B cell (primary cell): ENCODE measurements at regions not wholly inside any gene's neighbourhood (a gene's known extent, or its start where the extent isn't known, plus 50 kb on each side); places are given as distances from the start of the nearest gene placed in this dataset.

Source experiments
- ATAC-seq: fragments of 200-7000 bp; cut with Tn5 transposase; one replicate; pipeline ENCODE4 v1.10.0; 2021; ENCODE audit warnings: low read depth, mild to moderate bottlenecking, moderate number of reproducible peaks, moderate library complexity
- CTCF ChIA-PET: fragments of 350-600 bp; sonication (Branson Sonifier 250); formaldehyde crosslinking; loops from one replicate; lab custom pipeline; 2021; ENCODE audit warnings: antibody characterized with exemption, inconsistent platforms; lab: Charles Lee
- POLR2A ChIA-PET: fragments of 350-600 bp; sonication (Branson Sonifier 250); formaldehyde crosslinking; loops from one replicate; lab custom pipeline; 2021; ENCODE audit warnings: antibody characterized with exemption; lab: Charles Lee
- DNase-seq: peaks from one replicate; pipeline ENCODE4 v3.0.0; 2013
- H2AFZ ChIP-seq: 2 replicates; pipeline ENCODE4 v1.6.1; 2012; ENCODE audit warnings: mild to moderate bottlenecking, low read depth, low read length; ENCODE audit not compliant: insufficient read depth, poor library complexity, severe bottlenecking
- H3K27ac ChIP-seq, 2 donors: 1 replicate in 1 of 2; 2 replicates in 1 of 2; pipeline ENCODE4 v1.5.1; 2012 to 2013; ENCODE audit warnings: low read length in 2 of 2, mild to moderate bottlenecking in 2 of 2, moderate library complexity in 1 of 2
- H3K27me3 ChIP-seq, 4 experiments: fragments of 200-600 bp in 1 of 4; sonication (generic) in 1 of 4; replicated peaks in 1 of 4; 1 replicate in 2 of 4; 2 replicates in 2 of 4; pipeline versions ENCODE4 v1.6.1 to v1.7.0; 2013 to 2016; ENCODE audit warnings: low read length in 3 of 4, mild to moderate bottlenecking in 2 of 4, mixed read lengths in 1 of 4, moderate library complexity in 1 of 4; ENCODE audit not compliant: insufficient read depth in 4 of 4, control insufficient read depth in 3 of 4; ENCODE audit errors: control extremely low read depth in 1 of 4
- H3K36me3 ChIP-seq, 2 experiments: replicated peaks in 1 of 2; 1 replicate in 1 of 2; 2 replicates in 1 of 2; pipeline versions ENCODE4 v1.6.1 to v1.7.1; 2013; ENCODE audit warnings: low read length in 1 of 2; ENCODE audit not compliant: insufficient read depth in 2 of 2, control insufficient read depth in 1 of 2; ENCODE audit errors: control extremely low read depth in 1 of 2, extremely low read depth in 1 of 2
- H3K4me1 ChIP-seq, 2 donors: fragments of 200-600 bp in 1 of 2; sonication (generic) in 1 of 2; 1 replicate in 1 of 2; 2 replicates in 1 of 2; pipeline versions ENCODE4 v1.5.1 to v1.6.1; 2013 to 2017; ENCODE audit warnings: low read length in 2 of 2; ENCODE audit not compliant: control insufficient read depth in 2 of 2, insufficient read depth in 2 of 2
- H3K4me2 ChIP-seq: replicated peaks from 2 replicates; pipeline ENCODE3; 2012; ENCODE audit warnings: mild to moderate bottlenecking, low read depth, low read length; ENCODE audit not compliant: poor library complexity, severe bottlenecking
- H3K4me3 ChIP-seq, 5 experiments: fragments of 200-600 bp in 1 of 5; sonication (generic) in 1 of 5; 1 replicate in 3 of 5; 2 replicates in 2 of 5; pipeline versions ENCODE4 v1.5.1 to v1.7.0; 2011 to 2016; ENCODE audit warnings: low read length in 4 of 5, mild to moderate bottlenecking in 4 of 5, low read depth in 2 of 5, control low read depth in 1 of 5, moderate library complexity in 1 of 5; ENCODE audit not compliant: insufficient read depth in 1 of 5; ENCODE audit errors: control extremely low read depth in 1 of 5, extremely low read depth in 1 of 5
- H3K79me2 ChIP-seq: fragments of 200-600 bp; sonication (generic); one replicate; pipeline ENCODE4 v1.6.0; 2016; ENCODE audit warnings: low read length; ENCODE audit not compliant: control insufficient read depth, insufficient read depth
- H3K9ac ChIP-seq: fragments of 200-600 bp; sonication (generic); 2 replicates; pipeline ENCODE4 v1.6.1; 2017; ENCODE audit warnings: mild to moderate bottlenecking, low read length, moderate library complexity
- H3K9me3 ChIP-seq, 3 donors: one replicate each; pipeline versions ENCODE4 v1.6.1 to v1.7.1; 2013; ENCODE audit warnings: low read length in 2 of 3; ENCODE audit not compliant: control insufficient read depth in 2 of 3, insufficient read depth in 1 of 3; ENCODE audit errors: control extremely low read depth in 1 of 3
- H4K20me1 ChIP-seq: 2 replicates; pipeline ENCODE4 v1.6.0; 2012; ENCODE audit warnings: mild to moderate bottlenecking, low read length; ENCODE audit not compliant: insufficient read depth, control insufficient read depth, poor library complexity, severe bottlenecking
- H3K27ac Mint-ChIP-seq: one replicate; pipeline ENCODE4 v1.8.0; 2021; ENCODE audit warnings: mixed read lengths
- H3K27me3 Mint-ChIP-seq: one replicate; pipeline ENCODE4 v1.8.0; 2021; ENCODE audit warnings: mixed read lengths
- H3K4me1 Mint-ChIP-seq: one replicate; pipeline ENCODE4 v1.8.0; 2021; ENCODE audit warnings: mixed read lengths
- H3K4me3 Mint-ChIP-seq: one replicate; pipeline ENCODE4 v1.8.0; 2021; ENCODE audit warnings: mixed read lengths
- H3K9me3 Mint-ChIP-seq: one replicate; pipeline ENCODE4 v1.8.0; 2022; ENCODE audit warnings: mixed read lengths; ENCODE audit not compliant: insufficient read depth
- CTCF ChIP-seq: fragments of 200-600 bp; IDR thresholded peaks from one replicate; pipeline ENCODE4 v1.8.0; 2022; ENCODE audit warnings: antibody characterized with exemption, mild to moderate bottlenecking
- EZH2 ChIP-seq: IDR thresholded peaks from 2 replicates; pipeline ENCODE4 v1.6.1; 2012; ENCODE audit warnings: borderline replicate concordance, low read depth, mild to moderate bottlenecking, moderate library complexity, low read length; ENCODE audit not compliant: insufficient read depth, poor library complexity, severe bottlenecking
- WGBS: methylation state at CpG from one replicate; pipeline ENCODE4 v1.1.5; 2013; ENCODE audit warnings: missing lambda C conversion rate; ENCODE audit not compliant: insufficient coverage; 5-methylcytosine and 5-hydroxymethylcytosine counted together
- intact Hi-C: fragments of 100-400 bp; cut with micrococcal nuclease; formaldehyde crosslinking; loops from one replicate; pipeline ENCODE4 v1.10.0; 2022

- no peaks in the 10 kb centered on the region for H3K4me1 ChIP-seq
- POLR2A ChIA-PET, result interaction anchor here (0.6 kb wide), 1 partner anchor 360 kb away, joined by 6 read pairs; no protein-coding TSS in a partner anchor
- no peaks in the 10 kb centered on the region for H3K27me3 Mint-ChIP-seq
Measured at GRCh38 chr6:14467591-14467990, 350.0 kb downstream of the CD83 start.

More at GRCh38 chr6:14467591-14467990, 350.0 kb downstream of the CD83 start:
- Histone ChIP-seq H3K36me3 (peaks cover 0 to 5% of the 10 kb centered on the region in 2 experiments), H3K27ac (no peak overlapping the region), H4K20me1 (no peaks in the 10 kb centered on the region), H3K9ac (no peak overlapping the region), H3K79me2 (no peaks in the 10 kb centered on the region), H3K9me3 (peaks cover 2 to 15% (median 8%) of the 10 kb centered on the region in 3 donors), H3K27me3 (no peaks in the 10 kb centered on the region), H3K4me2 (no peak overlapping the region), H2AFZ (no peak overlapping the region), H3K4me3 (no peak overlapping the region)
- Mint-ChIP-seq H3K4me3 (no peak overlapping the region), H3K4me1 (no peaks in the 10 kb centered on the region), H3K27ac (no peak overlapping the region), H3K9me3 (peaks cover 11% of the 10 kb centered on the region)
- TF ChIP-seq CTCF, result no peak
- no peak for TF ChIP-seq EZH2
- CTCF ChIA-PET, result no interaction called here
- ATAC-seq (no peak), DNase-seq (no peak)
- no CpG with 5 or more reads among the region's 2 CpGs for WGBS
- intact Hi-C loops, result no loop called here
